NCI-H2081 treated with DMSO at 0.1 percent for 48 hours (cell line): ENCODE measurements at regions not wholly inside any gene's neighbourhood (a gene's known extent, or its start where the extent isn't known, plus 50 kb on each side); places are given as distances from the start of the nearest gene placed in this dataset.
"Not testable (repeated sequence)": the region's sequence is repeated elsewhere in the genome, so short reads cannot be mapped to it uniquely, and the experiment has no call there.

ENCODE experiments used
- DNase-seq: peaks from one replicate; lab custom pipeline; 2025; lab: John Stamatoyannopoulos, UW

GRCh38 chr9:107836300-107836699 lies 346.7 kb upstream of the KLF4 start:
- DNase-seq: no peak

- no peak for DNase-seq
Measured at GRCh38 chr9:107833295-107833694, 343.7 kb upstream of the KLF4 start.

- no peak for DNase-seq
Measured at GRCh38 chr9:107832871-107833270, 343.3 kb upstream of the KLF4 start.

GRCh38 chr9:107830479-107830878 lies 340.9 kb upstream of the KLF4 start:
- DNase-seq: no peak

- no peak for DNase-seq
Measured at GRCh38 chr9:107827884-107828283, 338.3 kb upstream of the KLF4 start.

GRCh38 chr9:107827304-107827703 lies 337.7 kb upstream of the KLF4 start:
- no peak for DNase-seq

GRCh38 chr9:107826688-107826983 lies 337.1 kb upstream of the KLF4 start:
- DNase-seq: not testable (repeated sequence)

- no peak for DNase-seq
Measured at GRCh38 chr9:107824556-107824955, 335.0 kb upstream of the KLF4 start.

GRCh38 chr9:107819772-107820565 lies 330.4 kb upstream of the KLF4 start:
- DNase-seq: peak; percentile 4

- DNase-seq: not testable (repeated sequence)
Measured at GRCh38 chr9:107818503-107818829, 328.9 kb upstream of the KLF4 start.

GRCh38 chr9:107817595-107818502 lies 328.3 kb upstream of the KLF4 start:
- DNase-seq: not testable (repeated sequence)

- DNase-seq: no peak
Measured at GRCh38 chr9:107816561-107817021, 327.0 kb upstream of the KLF4 start.

GRCh38 chr9:107815782-107816560 lies 326.4 kb upstream of the KLF4 start:
- no peak for DNase-seq

GRCh38 chr9:107813287-107813686 lies 323.7 kb upstream of the KLF4 start:
- no peak for DNase-seq

- DNase-seq: no peak
Measured at GRCh38 chr9:107810461-107810961, 320.9 kb upstream of the KLF4 start.

- DNase-seq: no peak
Measured at GRCh38 chr9:107809871-107810460, 320.4 kb upstream of the KLF4 start.

GRCh38 chr9:107807183-107807582 lies 317.6 kb upstream of the KLF4 start:
- DNase-seq: no peak

- DNase-seq: no peak
Measured at GRCh38 chr9:107805201-107805600, 315.6 kb upstream of the KLF4 start.

GRCh38 chr9:107794259-107794658 lies 304.7 kb upstream of the KLF4 start:
- DNase-seq: no peak

GRCh38 chr9:107793541-107793940 lies 304.0 kb upstream of the KLF4 start:
- no peak for DNase-seq

- DNase-seq: no peak
Measured at GRCh38 chr9:107792596-107792995, 303.0 kb upstream of the KLF4 start.

- DNase-seq: no peak
Measured at GRCh38 chr9:107792006-107792405, 302.4 kb upstream of the KLF4 start.
